Keratinocyte (primary cell): ENCODE measurements at regions not wholly inside any gene's neighbourhood (a gene's known extent, or its start where the extent isn't known, plus 50 kb on each side); places are given as distances from the start of the nearest gene placed in this dataset.

ENCODE experiments used
- DNase-seq: peaks from one replicate; pipeline ENCODE4 v3.0.0-alpha.2; 2011; ENCODE audit warnings: low read depth, missing footprints, low spot score
- FAIRE-seq: peaks from 2 replicates; lab custom pipeline; 2011; peaks lifted over from hg19 to GRCh38; lab: Jason Lieb, UNC
- H2AFZ ChIP-seq: 2 replicates; pipeline ENCODE4 v1.6.0; 2012; ENCODE audit warnings: low read length, control low read depth, inconsistent platforms; ENCODE audit not compliant: control insufficient read depth
- H3K27ac ChIP-seq: 2 replicates; pipeline ENCODE4 v1.5.1; 2011; ENCODE audit warnings: low read length; ENCODE audit not compliant: control insufficient read depth, insufficient read depth
- H3K27me3 ChIP-seq: 3 replicates; pipeline ENCODE4 v1.6.0; 2011; ENCODE audit warnings: low read length; ENCODE audit not compliant: control insufficient read depth, insufficient read depth; ENCODE audit errors: extremely low read depth
- H3K36me3 ChIP-seq, 2 experiments: 2 replicates in 1 of 2; 3 replicates in 1 of 2; pipeline ENCODE4 v1.5.1; 2011; ENCODE audit warnings: low read length in 2 of 2, mild to moderate bottlenecking in 1 of 2; ENCODE audit not compliant: control insufficient read depth in 2 of 2, insufficient read depth in 2 of 2; ENCODE audit errors: extremely low read depth in 1 of 2
- H3K4me1 ChIP-seq: 3 replicates; pipeline ENCODE4 v1.5.1; 2011; ENCODE audit warnings: low read length; ENCODE audit not compliant: control insufficient read depth, insufficient read depth; ENCODE audit errors: extremely low read depth
- H3K4me2 ChIP-seq: 3 replicates; pipeline ENCODE4 v1.6.0; 2011; ENCODE audit warnings: low read depth, low read length; ENCODE audit not compliant: control insufficient read depth, insufficient read depth; ENCODE audit errors: extremely low read depth
- H3K4me3 ChIP-seq, 3 experiments: fragments of 200-600 bp in 1 of 3; sonication (generic) in 1 of 3; 2 replicates in 2 of 3; 3 replicates in 1 of 3; pipeline ENCODE4 v1.5.1; 2011 to 2016; ENCODE audit warnings: low read length in 3 of 3, mild to moderate bottlenecking in 3 of 3, control low read depth in 2 of 3, inconsistent platforms in 1 of 3, low read depth in 1 of 3, mixed read lengths in 1 of 3, mixed run types in 1 of 3, moderate library complexity in 1 of 3; ENCODE audit not compliant: control insufficient read depth in 2 of 3, insufficient read depth in 2 of 3; ENCODE audit errors: extremely low read depth in 1 of 3
- H3K79me2 ChIP-seq: 2 replicates; pipeline ENCODE4 v1.6.0; 2012; ENCODE audit warnings: low read length; ENCODE audit not compliant: control insufficient read depth, insufficient read depth
- H3K9ac ChIP-seq: 3 replicates; pipeline ENCODE4 v1.6.0; 2011; ENCODE audit warnings: low read length; ENCODE audit not compliant: control insufficient read depth, insufficient read depth; ENCODE audit errors: extremely low read depth
- H3K9me1 ChIP-seq: 3 replicates; pipeline ENCODE4 v1.6.0; 2011; ENCODE audit warnings: low read length; ENCODE audit not compliant: control insufficient read depth, insufficient read depth; ENCODE audit errors: extremely low read depth
- H3K9me3 ChIP-seq: 2 replicates; pipeline ENCODE4 v1.5.1; 2012; ENCODE audit warnings: low read depth, low read length; ENCODE audit not compliant: control insufficient read depth
- H4K20me1 ChIP-seq: 3 replicates; pipeline ENCODE4 v1.6.0; 2011; ENCODE audit warnings: low read length; ENCODE audit not compliant: control insufficient read depth, insufficient read depth; ENCODE audit errors: extremely low read depth
- CTCF ChIP-seq, 3 experiments: IDR thresholded peaks in 1 of 3; conservative IDR thresholded peaks in 1 of 3; optimal IDR thresholded peaks in 1 of 3; 2 replicates in 2 of 3; 3 replicates in 1 of 3; pipeline versions ENCODE3 to v1.5.1; 2011; ENCODE audit warnings: low read length in 3 of 3, mild to moderate bottlenecking in 3 of 3, moderate library complexity in 2 of 3, control low read depth in 1 of 3, inconsistent platforms in 1 of 3; ENCODE audit not compliant: insufficient read depth in 2 of 3; ENCODE audit errors: extremely low read depth in 1 of 3
- EZH2 ChIP-seq: IDR thresholded peaks from one replicate; pipeline ENCODE4 v1.6.1; 2012; ENCODE audit warnings: inconsistent platforms, mild to moderate bottlenecking, low read length, moderate library complexity
- dilution Hi-C: fragments of 300-500 bp; cut with MboI; formaldehyde crosslinking; loops from one replicate; pipeline ENCODE4 v1.7.0; 2020; ENCODE audit warnings: low sequenced_read_pairs; ENCODE audit not compliant: extremely low pct_ligation_motif_present

- dilution Hi-C loops: no loop called here
- Histone ChIP-seq H3K4me2 (no peak overlapping the region), H4K20me1 (no peaks in the 10 kb centered on the region), H3K9ac (no peak overlapping the region), H3K79me2 (no peaks in the 10 kb centered on the region), H3K9me1 (no peaks in the 10 kb centered on the region), H3K4me1 (no peaks in the 10 kb centered on the region), H3K27ac (no peak overlapping the region), H3K27me3 (no peaks in the 10 kb centered on the region), H3K36me3 (no peaks in the 10 kb centered on the region), H2AFZ (no peak overlapping the region), H3K4me3 (no peak overlapping the region), H3K9me3 (no peaks in the 10 kb centered on the region)
- no peak for FAIRE-seq
- TF ChIP-seq CTCF (optimal IDR thresholded peaks at IDR 0.05 in 1 of 3, IDR thresholded peaks at IDR 0.05 in 1 of 3, conservative IDR thresholded peaks at IDR 0.05 in 1 of 3; ENCODE audit: extremely low read depth in 1 of 3, insufficient read depth in 2 of 3, low read length in 3 of 3) (no peak), EZH2 (no peak)
- DNase-seq: no peak
These were observed 78.2 kb upstream of the PDE5A start for GRCh38 chr4:119706804-119707203.

DNA sequence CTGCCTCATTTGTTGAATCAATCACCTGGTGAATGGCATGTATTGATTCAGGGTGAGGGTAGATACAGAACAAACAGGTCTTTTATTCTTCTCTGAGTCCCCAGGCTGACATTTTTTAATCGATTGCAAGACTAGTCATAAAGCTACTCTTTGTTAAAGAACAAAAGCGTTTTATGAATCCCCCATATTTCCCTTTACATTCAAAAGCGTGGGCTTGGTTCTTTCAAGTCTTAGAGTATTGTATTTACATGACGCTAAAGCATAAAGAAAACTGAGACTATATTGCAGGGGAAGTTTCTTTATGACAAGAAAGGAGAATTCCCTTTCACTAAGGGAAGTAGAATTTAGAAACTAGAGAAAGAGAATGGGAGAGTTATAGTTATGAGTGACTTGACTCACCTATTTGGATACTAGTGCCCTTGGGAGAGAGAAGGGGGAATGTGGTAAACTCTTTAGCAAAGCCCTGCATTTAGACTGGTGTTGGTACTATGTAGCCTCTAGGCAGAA is 69.3 kb upstream of the PDE5A start:
- H4K20me1 ChIP-seq: no peaks in the 10 kb centered on the region
- H3K79me2 ChIP-seq: no peaks in the 10 kb centered on the region
- no peak overlapping the region for H3K27ac ChIP-seq
- no peaks in the 10 kb centered on the region for H3K36me3 ChIP-seq
- TF ChIP-seq CTCF (optimal IDR thresholded peaks at IDR 0.05 in 1 of 3, IDR thresholded peaks at IDR 0.05 in 1 of 3, conservative IDR thresholded peaks at IDR 0.05 in 1 of 3; ENCODE audit: extremely low read depth in 1 of 3, insufficient read depth in 2 of 3, low read length in 3 of 3) (no peak), EZH2 (no peak)
- no peak for FAIRE-seq
- H3K9me3 ChIP-seq: no peaks in the 10 kb centered on the region
- no peaks in the 10 kb centered on the region for H3K27me3 ChIP-seq
- H3K4me2 ChIP-seq: no peak overlapping the region
- no peak overlapping the region for H3K9ac ChIP-seq
- DNase-seq: no peak
- dilution Hi-C loops: no loop called here
- H3K9me1 ChIP-seq: no peaks in the 10 kb centered on the region
- H3K4me1 ChIP-seq: no peaks in the 10 kb centered on the region
- H3K4me3 ChIP-seq: no peak overlapping the region
- no peak overlapping the region for H2AFZ ChIP-seq
